Brain pericyte (primary cell): ENCODE measurements at regions not wholly inside any gene's neighbourhood (a gene's known extent, or its start where the extent isn't known, plus 50 kb on each side); places are given as distances from the start of the nearest gene placed in this dataset.
"Not testable (repeated sequence)": the region's sequence is repeated elsewhere in the genome, so short reads cannot be mapped to it uniquely, and the experiment has no call there.

Experiments
- DNase-seq: peaks from one replicate; pipeline ENCODE4 v3.0.0-alpha.2; 2012; ENCODE audit warnings: low read depth, low spot score

DNA sequence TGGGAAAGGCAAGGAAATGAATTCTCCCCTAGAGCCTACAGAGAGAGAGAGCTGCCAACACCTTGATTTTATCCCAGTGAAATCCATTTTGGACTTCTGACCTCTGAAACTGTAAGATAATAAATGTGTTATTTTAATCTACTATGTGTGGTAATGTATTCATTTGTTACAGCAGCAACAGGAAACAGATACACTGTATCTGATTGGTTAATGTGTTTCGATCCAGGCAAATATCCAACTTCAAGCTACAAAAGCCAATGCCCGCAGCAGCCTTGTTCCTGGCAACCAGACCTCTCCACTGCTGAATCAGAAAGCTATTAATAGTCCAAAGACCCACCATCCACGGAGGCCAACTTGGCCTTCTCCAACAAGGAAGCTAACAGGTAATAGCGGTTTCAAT is 318.1 kb downstream of the PTTG2 start:
- no peak for DNase-seq

DNA sequence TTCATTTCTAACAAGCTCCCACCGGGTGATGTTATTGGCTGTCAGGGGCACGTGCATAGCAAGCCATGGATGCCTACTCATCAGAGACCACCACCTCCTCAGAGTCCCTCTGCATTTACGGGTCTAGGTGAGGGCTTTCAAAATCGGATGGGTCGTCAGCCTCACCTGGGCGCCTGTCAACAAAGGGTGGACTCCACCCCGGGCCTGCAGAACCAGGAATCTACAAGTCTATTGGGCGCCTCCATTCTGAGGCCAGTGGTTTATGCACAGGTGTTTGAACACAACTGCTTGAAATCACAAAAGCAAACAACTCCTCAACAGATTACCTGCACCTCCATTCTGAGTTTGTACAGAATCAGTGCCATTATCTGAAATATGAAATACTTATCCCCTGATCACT is 318.9 kb downstream of the PTTG2 start:
- no peak for DNase-seq

DNA sequence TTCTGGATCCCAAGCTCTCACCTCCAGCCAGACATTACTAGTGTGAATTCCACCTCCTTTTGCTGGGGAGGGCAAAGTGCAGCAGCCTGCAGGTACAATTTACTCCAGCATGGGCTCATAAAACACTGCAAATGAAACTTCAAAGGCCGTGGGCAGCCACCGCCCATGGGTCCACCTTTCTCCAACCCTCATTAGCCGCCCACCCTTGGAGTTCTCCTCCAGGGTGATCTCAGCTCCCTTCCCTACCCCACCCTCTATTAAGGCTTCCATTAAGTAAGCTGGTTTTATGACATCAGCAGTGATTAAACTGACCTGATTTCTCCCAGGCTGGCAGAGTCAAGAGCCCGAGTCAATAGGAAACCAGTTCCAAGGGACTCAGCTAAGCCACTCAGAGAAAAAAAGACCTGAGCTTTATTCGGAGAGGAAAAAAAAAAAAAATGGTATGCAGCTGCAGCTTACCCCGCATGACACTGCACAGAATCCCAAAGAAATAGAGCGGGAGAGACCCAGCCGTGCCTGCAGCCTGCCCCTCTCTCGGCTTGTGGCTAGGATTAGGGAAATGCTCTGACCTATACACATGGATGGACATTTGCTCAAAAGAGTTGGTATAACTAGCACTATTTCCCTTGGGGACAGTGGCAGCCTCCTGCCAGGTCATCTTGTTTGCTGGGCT is 319.6 kb downstream of the PTTG2 start:
- DNase-seq = no peak

DNA sequence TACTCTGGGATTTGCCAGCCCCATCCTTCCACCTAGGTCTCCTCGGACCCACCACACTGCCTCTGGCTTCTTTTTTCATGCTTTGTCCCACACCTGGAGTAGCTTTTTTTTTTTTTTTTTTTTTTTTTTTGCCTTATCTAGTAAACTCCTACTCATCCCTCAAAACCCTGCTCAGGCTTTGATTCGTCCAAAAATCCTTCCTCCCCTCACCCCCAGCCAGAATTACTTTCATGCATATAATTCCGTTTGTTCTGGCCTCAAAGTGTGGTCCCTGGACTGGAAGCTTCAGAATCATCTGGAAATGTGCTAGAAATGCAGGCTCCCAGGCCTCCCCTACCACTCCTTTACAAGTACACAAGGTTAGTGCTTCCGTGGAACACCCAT is 320.1 kb downstream of the PTTG2 start:
- DNase-seq = no peak

DNA sequence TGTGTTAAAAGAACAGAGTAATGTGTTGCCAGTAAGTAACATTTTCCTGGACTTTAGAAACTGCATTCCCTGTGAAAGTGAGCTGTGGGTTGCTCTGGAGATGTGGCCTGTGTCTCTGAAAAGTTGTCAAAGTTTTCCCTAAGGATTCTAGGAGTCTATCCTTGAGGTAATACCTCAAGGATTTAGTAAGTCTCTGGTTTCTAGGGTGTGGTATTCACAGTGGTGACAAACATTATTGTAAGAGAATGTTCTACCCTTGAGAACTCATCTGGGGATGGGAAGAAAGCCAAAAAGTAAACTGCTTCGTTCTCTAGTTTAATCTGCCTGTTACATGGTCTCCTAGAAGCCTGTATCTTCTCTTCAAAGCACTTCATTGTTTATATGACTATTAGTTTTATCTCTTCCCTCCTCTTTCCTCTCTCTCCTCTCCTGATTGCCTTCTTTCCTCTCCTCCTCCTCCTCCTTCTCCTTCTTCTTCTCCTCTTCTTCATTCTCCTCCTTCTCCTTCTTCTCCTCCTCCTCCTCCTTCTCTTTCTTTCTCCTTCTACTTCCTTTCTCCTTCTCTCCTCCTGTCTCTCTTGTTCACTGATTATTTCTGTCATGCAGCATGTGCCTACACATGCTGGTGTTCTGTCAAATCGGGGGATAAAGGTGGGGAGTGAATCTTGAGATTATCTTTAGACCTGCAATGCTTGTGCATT is 321.3 kb downstream of the PTTG2 start:
- DNase-seq = no peak

DNA sequence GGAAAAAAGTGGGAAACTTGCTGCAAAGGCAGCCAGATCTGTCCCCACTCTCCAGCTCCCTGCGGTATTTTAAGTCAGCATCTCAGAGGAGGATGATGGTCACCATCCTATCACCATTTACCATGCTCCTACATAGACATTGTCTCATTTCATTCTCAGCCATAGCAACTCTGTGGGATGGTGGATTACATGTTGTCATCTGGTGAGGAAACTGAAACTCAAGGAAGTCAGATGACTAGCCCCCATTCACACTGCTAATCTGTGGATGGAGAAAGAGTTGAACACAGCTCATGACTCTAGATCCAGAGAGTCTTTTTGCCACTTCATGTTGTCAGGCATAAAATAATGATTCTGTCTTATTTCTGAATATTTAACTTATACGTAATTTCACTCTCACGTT is 323.5 kb downstream of the PTTG2 start:
- no peak for DNase-seq

DNA sequence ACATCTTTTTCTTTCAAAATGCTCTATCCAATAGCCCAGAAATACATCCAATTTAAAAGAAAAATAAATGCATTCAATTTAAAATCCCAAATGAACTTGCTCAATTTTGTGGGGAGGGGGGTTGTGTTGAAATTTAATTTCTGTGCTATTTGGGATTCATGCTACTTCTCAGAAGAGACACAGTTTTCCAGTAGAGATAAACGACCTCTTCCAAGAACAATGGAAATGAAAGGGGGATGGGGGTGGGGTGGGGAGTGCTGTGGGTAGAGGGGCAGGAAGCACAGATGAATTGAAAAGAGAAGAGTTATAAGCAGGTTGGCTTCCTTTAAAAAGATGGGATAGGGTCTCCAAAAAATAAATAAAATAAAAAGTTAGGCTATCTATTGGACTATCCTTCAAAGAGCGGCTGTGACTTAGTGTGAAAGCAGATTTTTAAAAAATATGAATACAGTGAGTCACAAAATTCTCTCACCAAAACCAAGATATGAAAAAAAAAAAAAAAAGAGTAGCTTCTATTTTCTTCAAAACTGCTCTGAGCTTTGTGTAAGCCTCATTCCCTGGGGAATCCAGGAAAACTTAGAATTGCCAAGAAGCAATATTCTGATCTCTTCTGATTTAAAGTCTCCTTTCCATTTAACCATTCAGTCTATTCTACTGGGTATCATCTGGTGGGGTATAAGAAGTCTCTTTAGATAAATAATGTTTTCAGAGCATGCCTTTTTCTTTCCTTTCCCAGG is 324.3 kb downstream of the PTTG2 start:
- no peak for DNase-seq

DNA sequence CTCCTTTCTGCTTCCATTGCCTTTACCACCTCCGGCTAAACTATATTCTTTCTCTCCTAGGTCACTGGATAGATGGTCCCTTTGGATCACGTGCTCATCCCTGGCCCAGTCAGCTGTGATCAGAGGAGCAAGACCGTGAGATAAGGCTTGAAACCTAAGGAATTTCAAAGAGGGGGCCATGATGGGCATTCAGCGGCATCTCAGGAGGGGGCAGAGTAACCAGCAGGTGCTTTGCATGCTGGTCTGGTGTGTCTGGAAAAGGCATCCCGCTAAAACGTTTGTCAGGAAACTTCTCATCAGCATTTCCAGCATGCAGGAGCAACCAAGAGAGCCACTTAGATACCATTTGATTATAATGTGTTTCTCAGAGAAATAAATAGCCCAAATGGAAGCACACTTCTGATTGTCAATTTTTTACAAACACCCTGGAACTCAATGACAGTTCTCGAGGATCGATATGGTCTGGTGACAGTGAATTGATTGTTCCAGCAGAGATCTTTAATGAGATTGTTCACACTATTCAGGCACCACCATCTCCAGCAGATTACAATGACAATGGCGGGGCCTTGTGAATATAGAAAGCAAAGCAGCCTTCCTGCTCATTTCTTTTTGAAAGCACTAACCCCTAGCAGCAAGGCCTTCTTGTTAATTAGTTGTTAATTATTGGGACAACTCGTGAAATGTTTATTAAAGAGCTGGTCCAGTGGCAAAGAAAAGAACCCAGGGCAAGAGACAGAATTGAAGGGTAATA is 327.1 kb downstream of the PTTG2 start:
- no peak for DNase-seq

DNA sequence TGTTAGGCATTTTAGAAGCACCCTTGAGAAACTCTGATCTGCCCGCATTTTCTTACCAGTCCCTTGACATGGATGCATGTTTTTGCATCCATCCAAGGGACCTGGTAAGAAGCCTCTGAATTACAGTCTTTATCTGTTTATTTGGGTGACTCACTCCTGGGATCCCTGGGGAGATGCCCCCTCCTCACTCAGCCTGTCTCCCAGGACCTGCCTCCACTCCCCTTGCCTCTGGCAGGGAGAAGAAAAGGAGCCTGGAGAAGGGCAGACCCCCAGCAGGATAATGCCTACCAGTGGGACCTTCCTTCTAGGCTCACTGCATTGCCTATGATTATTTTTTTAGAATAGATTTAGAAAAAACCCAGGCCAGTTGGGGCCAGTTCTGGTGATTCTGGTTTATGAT is 329.4 kb downstream of the PTTG2 start:
- DNase-seq = no peak

DNA sequence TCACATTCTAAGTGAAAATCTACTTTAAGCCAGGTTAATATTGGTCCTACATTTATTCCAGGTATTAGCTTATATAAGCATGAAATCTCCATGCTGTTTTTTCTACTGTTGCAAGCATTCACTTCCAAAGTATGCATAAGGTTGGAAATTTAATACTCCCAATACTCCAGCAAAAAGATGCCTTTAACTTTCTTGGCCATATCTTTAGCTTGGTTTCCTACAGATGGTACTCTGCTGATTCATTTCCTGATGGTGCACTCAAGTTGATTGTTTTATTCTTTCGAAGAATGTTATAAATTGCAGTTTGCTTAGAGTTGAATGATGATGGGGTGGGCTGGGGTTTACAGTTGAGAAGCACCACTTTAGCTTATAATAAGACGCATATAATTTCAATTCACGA is 330.2 kb downstream of the PTTG2 start:
- no peak for DNase-seq

DNA sequence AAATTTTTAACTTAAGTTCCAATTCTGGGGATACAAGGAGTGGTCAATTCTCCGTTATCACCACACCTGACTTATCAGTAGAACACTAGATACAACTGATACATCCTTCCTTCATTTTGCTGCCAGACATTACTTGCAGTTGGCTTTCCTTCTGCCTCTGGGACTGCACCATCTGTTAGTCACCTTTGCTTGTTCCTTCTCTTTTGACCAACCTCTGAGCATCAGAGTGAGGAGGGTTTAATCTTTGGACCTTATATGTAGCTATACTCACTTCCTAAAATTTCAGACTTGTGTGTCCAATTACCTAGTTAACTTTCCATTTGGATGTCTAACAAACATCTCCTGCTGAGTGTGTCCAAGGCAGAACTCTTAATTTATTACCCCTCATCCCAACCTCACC is 330.7 kb downstream of the PTTG2 start:
- DNase-seq = no peak

DNA sequence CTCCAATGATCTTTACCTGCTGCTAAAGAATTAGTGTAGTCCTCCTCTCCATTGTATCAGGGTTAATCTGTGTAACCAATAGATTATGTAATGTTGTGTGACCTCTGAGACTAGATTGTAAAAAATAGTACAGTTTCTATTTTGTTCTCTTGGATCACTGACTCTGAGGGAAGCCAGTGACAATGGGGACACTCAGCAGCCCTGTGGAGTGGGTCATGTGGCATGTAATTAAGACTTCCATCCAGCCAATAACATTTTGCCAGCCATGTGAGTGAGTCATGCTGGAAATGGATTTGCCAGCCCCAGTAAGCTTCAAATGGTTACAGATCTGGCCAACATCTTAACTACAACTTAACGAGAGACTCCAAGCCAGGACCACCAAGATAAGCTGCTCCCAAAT is 332.3 kb downstream of the PTTG2 start:
- no peak for DNase-seq

DNA sequence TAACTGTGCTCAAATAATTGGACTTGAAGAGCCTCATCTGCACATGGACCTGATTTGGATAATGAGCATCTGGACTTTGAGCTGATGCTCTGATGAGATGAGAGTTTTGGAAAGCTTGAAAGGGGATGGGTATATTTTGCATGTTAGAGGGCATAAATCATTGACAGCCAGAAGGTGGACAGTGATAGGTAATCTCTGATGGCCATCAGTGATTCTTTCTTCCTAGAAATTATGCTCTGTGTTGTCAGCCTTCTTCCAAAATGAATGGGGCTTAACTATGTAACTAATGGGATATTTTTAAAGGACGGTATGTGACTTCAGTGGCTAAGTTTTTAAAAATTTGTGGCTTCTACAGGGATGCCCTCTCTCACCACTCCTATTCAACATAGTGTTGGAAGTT is 334.0 kb downstream of the PTTG2 start:
- no peak for DNase-seq

DNA sequence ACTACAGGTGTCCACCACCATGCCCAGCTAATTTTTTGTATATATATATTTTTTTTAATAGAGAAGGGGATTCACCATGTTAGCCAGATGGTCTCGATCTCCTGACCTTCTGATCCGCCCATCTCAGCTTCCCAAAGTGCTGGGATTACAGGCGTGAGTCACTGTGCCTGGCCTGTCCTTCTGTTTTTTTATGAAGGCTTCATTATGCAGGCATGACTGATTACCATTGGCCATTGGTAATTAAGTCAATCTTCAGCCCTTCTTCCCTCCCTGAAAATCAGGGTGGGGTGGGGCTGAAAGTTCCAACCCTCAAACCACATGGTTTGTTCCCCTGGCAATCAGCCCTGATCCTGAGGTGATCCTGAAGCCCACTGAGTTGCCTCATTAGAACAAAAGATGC is 336.9 kb downstream of the PTTG2 start:
- no peak for DNase-seq

DNA sequence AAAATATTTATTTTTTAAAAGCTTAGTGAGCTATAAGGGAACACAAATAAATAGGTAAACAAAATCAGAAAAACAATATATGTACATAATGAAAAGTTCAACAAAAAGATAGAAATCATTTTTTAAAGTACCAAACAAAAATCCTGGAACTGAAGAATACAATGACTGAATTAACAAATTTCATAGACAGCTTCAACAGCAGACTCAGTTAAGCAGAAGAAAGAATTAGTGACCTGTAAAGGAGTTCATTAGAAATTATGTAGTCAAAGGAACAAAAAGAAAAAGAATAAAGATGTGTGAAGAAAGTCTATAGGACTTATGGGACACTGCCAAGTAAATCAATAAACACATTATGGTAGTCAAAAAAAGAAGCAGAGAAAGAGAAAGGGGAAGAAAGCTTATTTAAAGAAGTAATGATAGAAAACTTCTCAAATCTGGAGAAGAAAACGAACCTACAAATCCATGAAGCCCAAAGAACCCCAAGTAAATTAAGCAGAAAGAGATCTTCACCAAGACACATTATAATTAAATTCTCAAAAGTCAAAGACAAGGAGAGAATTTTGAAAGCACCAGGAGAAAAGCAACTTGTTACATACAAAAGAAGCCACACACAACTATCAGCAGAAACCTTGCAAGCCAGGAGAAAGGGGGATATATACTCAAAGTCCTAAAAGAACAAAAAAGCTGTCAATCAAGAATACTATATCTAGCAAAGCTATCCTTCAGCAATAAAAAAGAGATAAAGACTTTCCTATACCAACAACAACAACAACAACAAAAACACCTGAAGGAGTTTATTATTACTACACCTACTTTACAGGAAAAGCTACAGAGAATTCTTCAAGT is 338.9 kb downstream of the PTTG2 start:
- no peak for DNase-seq

DNA sequence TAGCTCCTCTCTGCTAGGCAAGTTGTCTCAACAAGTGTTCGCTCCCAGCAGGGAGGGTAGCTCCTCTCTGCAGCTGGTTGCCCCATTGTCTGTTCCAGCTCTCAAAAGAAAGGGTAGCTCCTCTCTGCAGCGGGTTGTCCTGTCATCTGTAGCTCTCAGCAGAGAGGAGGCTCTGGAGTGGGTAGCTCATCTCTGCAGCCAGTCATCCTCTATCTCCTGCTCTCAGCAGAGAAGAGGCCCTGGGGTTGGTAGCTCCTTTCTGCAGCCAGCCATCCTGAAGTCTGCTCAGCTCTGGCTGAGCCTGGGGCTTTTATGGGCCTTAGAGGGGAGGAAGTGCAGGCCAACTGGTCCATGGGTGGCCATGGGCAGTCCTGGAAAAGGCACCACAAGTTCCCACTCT is 342.7 kb downstream of the PTTG2 start:
- no peak for DNase-seq

DNA sequence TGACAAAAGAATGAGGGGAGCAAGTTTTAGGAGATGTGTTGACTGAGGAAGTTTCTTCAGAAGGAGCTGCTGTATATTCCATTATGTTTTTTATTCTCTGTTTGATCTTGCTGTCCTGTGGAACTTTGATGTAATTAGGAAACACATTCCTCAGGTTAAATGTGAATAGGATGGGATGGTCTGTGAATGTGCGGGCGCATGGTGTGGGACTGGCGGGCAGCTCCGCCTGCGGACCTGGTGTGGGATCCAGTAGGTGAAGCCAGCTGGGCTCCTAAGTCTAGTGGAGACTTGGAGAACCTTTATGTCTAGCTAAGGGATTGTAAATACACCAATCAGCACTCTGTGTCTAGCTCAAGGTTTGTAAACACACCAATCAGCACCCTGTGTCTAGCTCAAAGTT is 344.3 kb downstream of the PTTG2 start:
- DNase-seq = not testable (repeated sequence)

DNA sequence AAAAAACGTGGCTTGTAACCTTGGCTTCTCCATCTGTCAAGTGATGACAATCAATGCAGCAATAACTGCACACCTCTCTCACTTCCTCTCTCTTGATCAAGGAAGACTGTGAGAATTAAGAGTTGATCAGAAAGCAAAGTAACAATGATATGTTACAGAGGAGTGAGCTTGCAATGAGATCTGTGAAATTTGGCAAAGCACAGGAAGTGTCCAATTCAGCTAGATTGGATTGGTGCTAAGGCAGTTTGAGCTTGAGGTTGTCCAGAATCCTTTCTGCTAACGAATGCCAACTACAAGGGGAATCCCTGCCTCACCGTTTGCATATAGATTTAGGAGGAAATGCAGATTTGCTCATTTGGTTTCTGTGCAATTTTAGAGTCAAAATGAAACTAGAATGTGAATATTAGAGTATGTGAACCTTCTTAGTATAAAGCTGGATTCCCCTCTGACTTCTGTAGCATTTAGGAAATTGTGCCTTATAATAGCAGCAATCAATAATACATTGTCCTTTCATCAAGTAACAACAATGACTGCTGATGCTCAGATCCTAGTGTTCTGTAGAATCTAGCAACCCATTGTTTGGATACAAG is 346.4 kb downstream of the PTTG2 start:
- DNase-seq = no peak

DNA sequence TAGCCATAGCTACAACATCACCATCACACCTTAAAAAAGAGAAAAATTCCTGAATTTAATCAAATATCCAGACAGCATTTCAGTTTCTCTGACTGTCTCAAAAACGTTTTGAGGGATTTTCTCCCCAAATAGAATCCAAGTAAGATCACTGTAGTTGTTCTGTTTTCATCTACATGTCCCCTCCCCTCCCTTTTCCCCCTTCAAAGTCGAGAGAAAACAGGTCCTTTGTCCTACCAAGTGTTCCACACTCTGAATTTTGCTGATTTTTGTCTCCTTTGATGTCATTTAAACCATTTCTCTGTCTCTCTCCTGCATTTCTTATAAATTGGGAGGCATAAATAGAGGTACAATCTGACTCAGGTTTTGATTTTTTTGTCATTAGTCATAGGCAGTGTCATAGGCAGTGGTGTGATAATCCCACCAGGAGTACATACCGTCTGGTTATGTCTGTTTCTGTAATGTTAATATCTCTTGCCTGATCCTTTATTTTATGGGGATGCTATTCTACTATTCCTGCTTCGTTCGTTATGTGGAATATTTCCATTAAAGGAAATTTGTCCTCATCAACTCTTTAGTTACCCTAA is 348.6 kb downstream of the PTTG2 start:
- no peak for DNase-seq

DNA sequence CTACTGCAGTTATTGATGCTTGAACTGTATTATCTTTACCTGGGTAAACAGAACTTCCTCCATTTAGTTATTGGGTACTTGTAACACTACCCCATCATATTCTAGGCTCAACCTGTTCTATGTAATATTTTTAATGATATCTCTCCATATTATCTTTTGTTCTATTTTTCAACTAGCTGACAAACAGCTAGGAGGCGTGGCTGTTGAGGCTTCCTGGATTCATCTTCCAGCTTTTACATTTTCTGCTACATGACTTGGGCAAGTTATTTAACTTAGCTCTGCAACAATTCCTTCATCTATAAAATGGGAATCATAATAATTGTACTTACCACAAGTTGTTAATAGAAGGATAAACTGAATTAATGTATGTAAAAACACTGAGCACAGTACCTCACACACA is 349.3 kb downstream of the PTTG2 start:
- no peak for DNase-seq
